GM19397 (cell line): ENCODE measurements at regions not wholly inside any gene's neighbourhood (a gene's known extent, or its start where the extent isn't known, plus 50 kb on each side); places are given as distances from the start of the nearest gene placed in this dataset.
"Not testable (repeated sequence)": the region's sequence is repeated elsewhere in the genome, so short reads cannot be mapped to it uniquely, and the experiment has no call there.

ENCODE experiments used
- ATAC-seq: cut with Tn5 transposase; IDR thresholded peaks from one replicate; pipeline ENCODE4 v1.9.1; 2021; ENCODE audit warnings: mild to moderate bottlenecking, moderate library complexity; ENCODE audit not compliant: unreplicated experiment

GRCh38 chr3:80770106-80771074 lies 991.1 kb downstream of the GBE1 start:
- no peak for ATAC-seq

DNA sequence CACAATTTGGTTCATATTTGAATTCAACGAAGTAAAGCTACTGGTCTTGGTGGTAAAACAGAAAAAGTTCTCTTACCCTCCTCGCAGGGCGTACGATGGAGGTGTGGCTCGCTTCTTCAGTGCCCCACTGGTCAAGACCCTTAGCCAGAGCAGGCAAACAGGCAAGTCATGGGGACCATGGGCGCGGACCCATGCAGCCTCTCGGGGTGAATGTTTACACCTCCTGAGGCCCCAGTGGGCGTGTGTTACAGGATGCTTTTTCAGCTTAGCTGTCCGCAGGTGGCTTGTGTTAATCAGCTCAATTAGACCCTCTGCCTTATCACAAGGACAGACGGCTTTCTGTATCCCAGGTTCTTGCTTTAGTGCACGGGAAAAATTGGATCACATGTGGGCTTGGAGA lies 991.8 kb downstream of the GBE1 start:
- no peak for ATAC-seq

DNA sequence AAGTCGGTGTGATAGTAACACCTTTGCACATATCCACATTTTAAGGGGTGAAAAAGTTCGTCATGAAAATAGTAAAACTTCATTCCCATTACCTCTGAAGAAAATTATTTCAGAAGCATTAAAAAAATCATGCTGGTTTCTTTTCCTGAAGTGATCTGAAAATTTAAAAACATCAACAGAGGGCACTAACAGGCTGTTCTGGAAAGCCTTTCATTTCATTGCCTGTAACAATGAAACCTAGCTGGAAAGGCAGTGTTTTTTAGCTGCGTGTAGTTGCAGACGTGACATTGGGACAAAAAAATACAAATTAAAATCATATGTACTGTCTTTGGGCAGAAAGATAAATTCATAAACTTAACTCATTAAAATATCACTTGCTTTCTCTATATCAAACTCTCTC lies 993.8 kb downstream of the GBE1 start:
- ATAC-seq, result no peak

DNA sequence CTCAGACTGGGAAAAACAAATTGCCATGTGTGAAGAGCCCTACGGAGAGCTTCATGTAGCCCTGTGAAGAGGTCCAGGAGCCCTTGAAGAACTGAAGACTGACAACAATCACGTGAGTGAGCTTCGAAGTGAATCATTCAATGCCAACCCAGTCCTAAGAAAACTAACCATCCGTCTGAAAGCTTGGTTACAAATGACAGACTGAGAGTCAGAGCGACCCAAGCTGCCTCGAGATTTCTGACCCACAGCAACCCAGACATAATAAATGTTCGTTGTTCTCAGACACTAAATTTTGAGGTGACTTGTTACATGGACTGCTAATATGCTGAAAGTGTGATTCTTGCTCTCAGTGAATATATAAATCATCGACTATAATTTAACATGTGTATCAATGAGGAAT lies 987.2 kb upstream of the ROBO1 start:
- ATAC-seq, result no peak

DNA sequence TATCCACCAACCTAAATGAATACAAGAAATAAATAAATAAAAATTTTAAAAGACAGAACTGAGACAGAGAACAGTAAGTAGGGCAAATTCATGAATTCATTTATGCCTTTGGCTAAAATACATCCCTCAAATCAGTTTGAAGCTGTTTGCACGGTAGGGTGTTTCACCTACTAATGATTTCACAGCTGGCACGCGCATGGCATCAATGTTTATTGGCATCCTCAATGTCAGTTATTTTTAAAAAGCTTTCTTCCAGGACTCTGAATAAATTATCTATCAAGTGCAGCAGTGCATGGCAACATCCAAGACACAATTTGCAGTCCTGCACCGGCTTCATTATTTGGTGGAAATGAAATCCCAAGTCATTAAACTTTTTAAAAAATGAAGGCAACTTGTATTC lies 985.2 kb upstream of the ROBO1 start:
- ATAC-seq, result no peak

- ATAC-seq, result no peak
Observed at GRCh38 chr3:80750637-80751036, 982.8 kb upstream of the ROBO1 start.

GRCh38 chr3:80734920-80735319 lies 967.1 kb upstream of the ROBO1 start:
- ATAC-seq, result no peak

DNA sequence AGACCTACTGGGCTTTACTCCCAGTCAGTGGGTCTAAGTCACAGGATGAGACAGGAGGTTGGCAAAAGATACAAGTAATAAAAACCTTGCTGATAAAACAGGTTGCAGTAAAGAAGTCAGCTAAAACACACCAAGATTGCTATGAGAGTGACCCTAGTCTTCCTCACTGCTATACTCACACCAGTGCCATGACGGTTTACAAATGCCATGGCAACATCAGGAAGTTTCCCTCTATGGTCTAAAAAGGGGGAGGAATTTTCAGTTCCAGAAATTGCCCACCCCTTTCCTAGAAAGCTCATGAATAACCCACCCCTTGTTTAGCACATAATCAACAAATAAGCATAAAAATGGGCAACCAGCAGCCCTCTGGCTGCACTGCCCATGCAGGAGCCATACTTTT lies 966.7 kb upstream of the ROBO1 start:
- no peak for ATAC-seq

- ATAC-seq, result no peak
Observed at GRCh38 chr3:80733522-80734176, 965.9 kb upstream of the ROBO1 start.

DNA sequence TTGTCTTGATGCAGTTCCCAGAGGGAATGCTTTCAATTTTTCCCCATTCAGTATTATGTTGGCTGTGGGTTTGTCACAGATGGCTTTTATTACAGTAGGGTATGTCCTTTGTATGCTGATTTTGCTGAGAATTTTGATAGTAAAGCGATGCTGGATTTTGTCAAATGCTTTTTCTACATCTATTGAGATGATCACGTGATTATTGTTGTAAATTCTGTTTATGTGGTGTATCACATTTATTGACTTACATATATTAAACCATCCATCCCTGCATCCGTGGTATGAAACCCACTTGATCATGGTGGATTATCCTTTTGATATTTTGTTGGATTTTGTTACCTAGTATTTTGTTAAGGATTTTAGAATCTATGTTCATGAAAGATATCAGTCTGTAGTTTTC lies 959.8 kb upstream of the ROBO1 start:
- not testable (repeated sequence) for ATAC-seq

DNA sequence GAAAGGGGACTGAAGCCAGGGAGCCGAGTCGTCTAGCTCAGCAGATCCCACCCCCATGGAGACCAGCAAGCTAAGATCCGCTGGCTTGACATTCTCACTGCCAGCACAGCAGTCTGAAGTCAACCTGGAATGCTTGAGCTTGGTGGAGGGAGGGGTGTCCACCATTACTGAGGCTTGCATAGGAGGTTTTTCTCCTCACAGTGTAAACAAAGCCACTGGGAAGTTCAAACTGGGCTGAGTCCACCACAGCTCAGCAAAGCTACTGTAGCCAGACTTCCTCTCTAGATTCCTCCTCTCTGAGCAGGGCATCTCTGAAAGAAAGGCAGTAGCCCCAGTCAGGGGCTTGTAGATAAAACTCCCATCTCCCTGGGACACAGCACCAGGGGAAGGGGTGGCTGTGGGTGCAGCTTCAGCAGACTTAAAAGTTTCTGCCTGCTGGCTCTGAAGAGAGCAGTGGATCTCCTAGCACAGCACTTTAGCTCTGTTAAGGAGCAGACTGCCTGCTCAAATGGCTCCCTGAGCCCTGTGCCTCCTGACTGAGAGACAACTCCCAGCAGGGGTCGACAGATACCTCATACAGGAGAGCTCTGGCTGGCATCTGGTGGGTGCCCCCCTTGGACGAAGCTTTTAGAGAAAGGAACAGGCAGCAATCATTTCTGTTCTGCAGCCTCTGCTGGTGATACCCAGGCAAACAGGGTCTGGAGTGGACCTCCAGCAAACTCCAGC lies 942.0 kb upstream of the ROBO1 start:
- not testable (repeated sequence) for ATAC-seq

GRCh38 chr3:80705290-80705689 lies 937.5 kb upstream of the ROBO1 start:
- no peak for ATAC-seq

- no peak for ATAC-seq
Observed at GRCh38 chr3:80701349-80701748, 933.6 kb upstream of the ROBO1 start.

GRCh38 chr3:80697291-80697690 lies 929.5 kb upstream of the ROBO1 start:
- ATAC-seq, result no peak

- ATAC-seq, result no peak
Observed at GRCh38 chr3:80696280-80696679, 928.5 kb upstream of the ROBO1 start.

- no peak for ATAC-seq
Observed at GRCh38 chr3:80688814-80689213, 921.0 kb upstream of the ROBO1 start.

- ATAC-seq, result no peak
Observed at GRCh38 chr3:80682951-80683350, 915.2 kb upstream of the ROBO1 start.

DNA sequence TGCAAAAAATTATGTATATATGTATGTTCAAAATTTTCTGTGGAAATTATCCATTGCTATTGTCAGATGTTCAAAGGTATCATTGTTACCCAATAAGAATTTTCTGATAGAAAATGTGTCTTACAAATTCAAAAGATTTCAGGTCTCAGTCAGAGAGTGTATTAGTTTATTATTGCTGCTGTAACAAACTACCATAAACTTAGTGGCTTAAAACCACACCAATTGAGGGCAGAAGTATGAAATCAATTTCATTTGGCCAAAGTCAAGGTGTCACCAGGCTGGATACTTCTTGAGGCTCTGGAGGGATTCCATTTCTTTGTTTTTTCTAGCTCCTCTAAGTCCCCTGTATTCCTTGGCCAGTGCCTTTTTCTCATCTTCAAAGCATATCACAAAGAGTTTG lies 914.4 kb upstream of the ROBO1 start:
- ATAC-seq, result no peak

DNA sequence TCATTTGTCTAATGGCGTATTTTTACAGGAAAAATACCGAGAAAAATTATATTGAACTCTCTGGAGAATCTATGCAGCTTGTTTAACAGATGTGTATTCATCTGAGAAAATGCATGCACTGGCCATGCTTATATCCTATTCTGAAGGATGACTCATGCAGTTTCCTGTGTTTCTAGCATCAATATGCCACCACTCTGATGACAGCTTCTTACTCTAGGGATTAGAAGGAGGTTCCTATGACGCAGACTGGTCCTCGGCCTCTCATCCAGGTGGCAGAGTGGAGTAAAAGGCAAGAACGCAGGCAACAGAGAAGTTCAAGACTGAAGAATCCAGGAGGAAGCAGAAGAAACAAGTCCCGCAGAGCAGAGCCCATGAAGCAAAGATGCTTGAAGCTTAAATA lies 910.0 kb upstream of the ROBO1 start:
- ATAC-seq, result no peak

- no peak for ATAC-seq
Observed at GRCh38 chr3:80676866-80677265, 909.1 kb upstream of the ROBO1 start.

- no peak for ATAC-seq
Observed at GRCh38 chr3:80676261-80676660, 908.5 kb upstream of the ROBO1 start.

GRCh38 chr3:80675790-80676189 lies 908.0 kb upstream of the ROBO1 start:
- ATAC-seq, result no peak
